K562 (cell line): ENCODE measurements at regions not wholly inside any gene's neighbourhood (a gene's known extent, or its start where the extent isn't known, plus 50 kb on each side); places are given as distances from the start of the nearest gene placed in this dataset.

Experiments used
- ATAC-seq: fragments of 200-7000 bp; cut with Tn5 transposase; 3 replicates; pipeline ENCODE4 v1.9.1; 2020; ENCODE audit warnings: moderate library complexity
- BruUV-seq: library from RNA; stranded (reverse); fragments of 400-500 nt; replicated peaks from 2 replicates; lab custom pipeline; 2021; lab: Mats Ljungman, UMichigan
- CTCF ChIA-PET: fragments of 300-600 bp; formaldehyde crosslinking; extraction: SDS; loops from one replicate; lab custom pipeline; 2021; ENCODE audit warnings: low intra/inter-chr PET ratio; lab: Yijun Ruan, JAX
- POLR2A ChIA-PET: fragments of 300-600, 350-650 bp; sonication (Branson Sonifier 250); formaldehyde crosslinking; extraction: SDS; loops from one replicate; lab custom pipeline; 2021; ENCODE audit warnings: antibody characterized with exemption, inconsistent platforms; lab: Yijun Ruan, JAX
- DNase-seq, 4 experiments: peaks; one replicate each; pipeline versions ENCODE4 v3.0.0 to v3.0.0-alpha.2; 2011 to 2018; ENCODE audit warnings: low spot score in 3 of 4, mixed read lengths in 3 of 4; ENCODE audit errors: extremely low read depth in 1 of 4
- FAIRE-seq: peaks from 2 replicates; lab custom pipeline; 2011; peaks lifted over from hg19 to GRCh38; lab: Jason Lieb, UNC
- H2AFZ ChIP-seq: 2 replicates; pipeline ENCODE4 v1.6.0; 2011; ENCODE audit warnings: low read depth, low read length, control low read depth, inconsistent platforms
- H3K27ac ChIP-seq: fragments of 200-600 bp; 3 replicates; pipeline ENCODE4 v1.8.0; 2011; ENCODE audit warnings: low read depth, mild to moderate bottlenecking, control low read depth, inconsistent platforms, low read length, moderate library complexity, mixed read lengths; ENCODE audit errors: extremely low read depth
- H3K27me3 ChIP-seq, 2 experiments: fragments of 300-600 bp in 1 of 2; 2 replicates in 1 of 2; 3 replicates in 1 of 2; pipeline versions ENCODE4 v1.6.0 to v1.8.0; 2011; ENCODE audit warnings: inconsistent platforms in 2 of 2, low read length in 2 of 2, mild to moderate bottlenecking in 1 of 2, mixed read lengths in 1 of 2, moderate library complexity in 1 of 2; ENCODE audit not compliant: control insufficient read depth in 2 of 2, insufficient read depth in 2 of 2
- H3K36me3 ChIP-seq: fragments of 300-600 bp; 3 replicates; pipeline ENCODE4 v1.8.0; 2011; ENCODE audit warnings: mild to moderate bottlenecking, low read length, inconsistent platforms; ENCODE audit not compliant: control insufficient read depth, insufficient read depth
- H3K4me1 ChIP-seq, 2 experiments: fragments of 200-600 bp in 1 of 2; replicated peaks in 1 of 2; 2 replicates in 1 of 2; 3 replicates in 1 of 2; pipeline versions ENCODE4 v1.5.1 to v1.8.0; 2011; ENCODE audit warnings: inconsistent platforms in 2 of 2, low read length in 2 of 2, mild to moderate bottlenecking in 1 of 2, mixed read lengths in 1 of 2, moderate library complexity in 1 of 2; ENCODE audit not compliant: control insufficient read depth in 2 of 2, insufficient read depth in 2 of 2
- H3K4me2 ChIP-seq: 2 replicates; pipeline ENCODE4 v1.6.1; 2011; ENCODE audit warnings: low read length, control low read depth, inconsistent platforms, mixed read lengths; ENCODE audit not compliant: insufficient read depth
- H3K4me3 ChIP-seq: fragments of 200-600 bp; sonication (generic), shearing (Covaris generic); 2 replicates; pipeline ENCODE4 v1.5.1; 2016; ENCODE audit warnings: control low read depth, inconsistent platforms
- H3K79me2 ChIP-seq: fragments of 200-600 bp; 3 replicates; pipeline ENCODE4 v1.8.0; 2011; ENCODE audit warnings: low read length, inconsistent platforms; ENCODE audit not compliant: control insufficient read depth, insufficient read depth
- H3K9ac ChIP-seq, 2 experiments: 2 replicates each; pipeline versions ENCODE4 v1.6.0 to v1.6.1; 2011; ENCODE audit warnings: low read depth in 2 of 2, low read length in 2 of 2, control low read depth in 1 of 2, inconsistent platforms in 1 of 2, mild to moderate bottlenecking in 1 of 2, mixed read lengths in 1 of 2; ENCODE audit not compliant: insufficient read depth in 1 of 2
- H3K9me1 ChIP-seq: one replicate; pipeline ENCODE4 v1.6.0; 2011; ENCODE audit warnings: inconsistent platforms, mild to moderate bottlenecking, low read length, moderate library complexity; ENCODE audit not compliant: control insufficient read depth, insufficient read depth
- H3K9me3 ChIP-seq: replicated peaks from 2 replicates; pipeline ENCODE4 v1.5.1; 2011; ENCODE audit warnings: low read depth, low read length, inconsistent platforms; ENCODE audit not compliant: control insufficient read depth, insufficient read depth
- H4K20me1 ChIP-seq: replicated peaks from 2 replicates; pipeline ENCODE4 v1.6.1; 2011; ENCODE audit warnings: low read length, inconsistent platforms, mixed read lengths; ENCODE audit not compliant: control insufficient read depth, insufficient read depth
- CCAR2 ChIP-seq: fragments of 200-400 bp; formaldehyde crosslinking; IDR thresholded peaks from 2 replicates; pipeline ENCODE4 v1.6.1; 2017; ENCODE audit warnings: mild to moderate bottlenecking, low read depth, low read length
- DNMT1 ChIP-seq: fragments of 450-650 bp; IDR thresholded peaks from 2 replicates; pipeline ENCODE4 v1.6.1; 2016; ENCODE audit warnings: antibody characterized with exemption, mild to moderate bottlenecking
- ETS1 ChIP-seq: conservative IDR thresholded peaks from 2 replicates; pipeline ENCODE4 v1.6.1; 2011; ENCODE audit warnings: low read depth, mild to moderate bottlenecking, low read length; ENCODE audit not compliant: control insufficient read depth
- HMG20B ChIP-seq: fragments of 250-450 bp; sonication (Bioruptor Pico); IDR thresholded peaks from 2 replicates; pipeline ENCODE4 v1.5.0; 2021; ENCODE audit warnings: mild to moderate bottlenecking
- MNT ChIP-seq, 2 experiments: fragments of 450-650 bp; conservative IDR thresholded peaks; 2 replicates each; pipeline ENCODE4 v1.6.1; 2017; ENCODE audit warnings: mild to moderate bottlenecking in 2 of 2, moderate library complexity in 2 of 2
- MYBL2 ChIP-seq, 2 experiments: fragments of 450-650 bp in 1 of 2; sonication (generic) in 1 of 2; formaldehyde crosslinking in 1 of 2; IDR thresholded peaks; 2 replicates each; pipeline versions ENCODE4 v1.6.1 to v1.8.1; 2017 to 2022; ENCODE audit warnings: borderline replicate concordance in 1 of 2, inconsistent platforms in 1 of 2, low read depth in 1 of 2, mild to moderate bottlenecking in 1 of 2, missing genetic modification reagents in 1 of 2, moderate library complexity in 1 of 2
- PATZ1 ChIP-seq: fragments of 250-450 bp; sonication (Bioruptor Pico); IDR thresholded peaks from 2 replicates; pipeline ENCODE4 v1.5.0; 2020; ENCODE audit warnings: mild to moderate bottlenecking, borderline replicate concordance
- PKNOX1 ChIP-seq: fragments of 450-650 bp; IDR thresholded peaks from 2 replicates; pipeline ENCODE4 v1.6.1; 2016
- SRSF9 ChIP-seq: fragments of 200-400 bp; formaldehyde crosslinking; IDR thresholded peaks from 2 replicates; pipeline ENCODE4 v1.6.1; 2017; ENCODE audit warnings: low read depth, low read length, borderline replicate concordance
- U2AF1 ChIP-seq: fragments of 200-400 bp; formaldehyde crosslinking; optimal IDR thresholded peaks from 2 replicates; pipeline ENCODE3; 2017; ENCODE audit warnings: mild to moderate bottlenecking, low read depth, low read length, moderate library complexity
- ZC3H4 ChIP-seq: sonication (generic); formaldehyde crosslinking; IDR thresholded peaks from 2 replicates; pipeline ENCODE4 v1.9.0; 2021; ENCODE audit warnings: missing genetic modification reagents, borderline replicate concordance
- ZKSCAN3 ChIP-seq: fragments of 250-450 bp; sonication (Bioruptor Pico); IDR thresholded peaks from 2 replicates; pipeline ENCODE4 v1.4.0; 2020
- ZKSCAN8 ChIP-seq: fragments of 200-800 bp; sonication (Bioruptor generic); IDR thresholded peaks from 2 replicates; pipeline ENCODE4 v1.6.1; 2016; ENCODE audit warnings: missing genetic modification characterization, missing compliant biosample characterization
- WGBS: fragments of 100-300 bp; shearing (Covaris generic); methylation state at CpG from one replicate; pipeline ENCODE4 v1.1.6; 2016; ENCODE audit warnings: low coverage, mixed read lengths; ENCODE audit not compliant: insufficient coverage; ENCODE audit errors: missing lambda C conversion rate; 5-methylcytosine and 5-hydroxymethylcytosine counted together
- in situ Hi-C: fragments of 300-500 bp; cut with MboI; formaldehyde crosslinking; loops from 4 replicates; pipeline ENCODE4 v1.15.0; 2018; ENCODE audit warnings: inconsistent platforms, mixed read lengths
- intact Hi-C: fragments of 100-400 bp; cut with micrococcal nuclease; formaldehyde crosslinking; loops from 2 replicates; pipeline ENCODE4 v1.14.2; 2022

GRCh38 chr5:91927439-91927838 is 544.3 kb upstream of the ARRDC3 start:
- BruUV-seq = no TSS peak
- no peak for FAIRE-seq
- in situ Hi-C loops (no loop called here), intact Hi-C loops (no loop called here)
- no peak overlapping the region for H3K4me3 ChIP-seq
- H3K4me2 ChIP-seq = no peak overlapping the region
- H3K27me3 ChIP-seq = no peaks in the 10 kb centered on the region
- no peaks in the 10 kb centered on the region for H4K20me1 ChIP-seq
- no peaks in the 10 kb centered on the region for H3K4me1 ChIP-seq
- H3K9me3 ChIP-seq = no peaks in the 10 kb centered on the region
- 5% methylated on average over 2 of the region's 2 CpGs for WGBS
- H3K9ac ChIP-seq = no peak overlapping the region
- POLR2A ChIA-PET = no interaction called here
- no peaks in the 10 kb centered on the region for H3K36me3 ChIP-seq
- no peak overlapping the region for H3K27ac ChIP-seq
- no peaks in the 10 kb centered on the region for H3K9me1 ChIP-seq
- no peaks in the 10 kb centered on the region for H3K79me2 ChIP-seq
- ATAC-seq = no peak
- H2AFZ ChIP-seq = no peak overlapping the region
- DNase-seq = no peak
- CTCF ChIA-PET = no interaction called here
- TF ChIP-seq ZKSCAN3 (CRISPR knock-in tag) (no peak), ETS1 (no peak), PKNOX1 (no peak), MYBL2 (IDR thresholded peaks at IDR 0.05; ENCODE audit: low read depth) (no peak), MYBL2 (CRISPR knock-in tag; IDR thresholded peaks at IDR 0.05; ENCODE audit: borderline replicate concordance) (no peak), SRSF9 (no peak), PATZ1 (CRISPR knock-in tag) (no peak), CCAR2 (no peak), HMG20B (CRISPR knock-in tag) (no peak), ZC3H4 (no peak), DNMT1 (no peak), U2AF1 (no peak), MNT (conservative IDR thresholded peaks at IDR 0.05) (no peak), ZKSCAN8 (no peak)
